ENCODE measurements at regions not wholly inside any gene's neighbourhood (a gene's known extent, or its start where the extent isn't known, plus 50 kb on each side); places are given as distances from the start of the nearest gene placed in this dataset.

DNA sequence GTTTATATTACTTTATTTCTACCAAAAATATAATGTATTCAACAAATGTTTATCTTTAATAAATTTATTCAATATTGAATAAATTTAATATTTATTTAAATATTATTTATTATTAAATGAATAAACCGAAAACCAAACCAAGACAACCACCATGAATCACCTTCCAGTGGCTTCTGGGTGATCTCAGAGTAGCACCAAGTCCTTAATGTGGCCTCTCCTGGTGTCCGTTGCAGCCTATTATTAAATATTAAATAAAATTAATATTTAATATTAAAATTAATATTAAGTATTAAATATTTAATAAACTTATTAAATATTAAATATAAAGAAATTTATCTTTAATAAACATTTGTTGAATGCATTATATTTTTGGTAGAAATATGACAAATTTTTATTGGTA is 143.3 kb upstream of the PLPP4 start:
- no peak for DNase-seq

DNA sequence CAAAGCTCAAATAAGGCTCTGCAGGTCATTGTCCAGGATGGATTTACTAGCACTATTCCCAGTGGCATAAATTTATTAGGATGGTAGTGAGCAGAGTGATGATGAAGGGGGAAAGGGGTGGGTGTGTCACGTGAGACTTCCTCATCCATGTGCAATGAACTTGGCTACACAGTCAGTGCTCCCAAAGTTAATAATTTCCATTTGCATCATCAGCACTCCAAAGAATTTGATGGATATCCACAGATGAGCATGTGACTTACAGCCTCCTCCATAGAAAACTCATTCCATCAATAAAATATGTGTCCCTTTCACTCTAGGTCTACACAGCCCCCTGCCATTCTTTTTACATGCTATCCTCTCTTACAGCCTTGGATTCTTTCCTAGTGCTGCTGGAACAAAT is 142.6 kb upstream of the PLPP4 start:
- DNase-seq, result no peak

- DNase-seq, result no peak
Measured at GRCh38 chr10:120318862-120319261, 138.2 kb upstream of the PLPP4 start.

DNA sequence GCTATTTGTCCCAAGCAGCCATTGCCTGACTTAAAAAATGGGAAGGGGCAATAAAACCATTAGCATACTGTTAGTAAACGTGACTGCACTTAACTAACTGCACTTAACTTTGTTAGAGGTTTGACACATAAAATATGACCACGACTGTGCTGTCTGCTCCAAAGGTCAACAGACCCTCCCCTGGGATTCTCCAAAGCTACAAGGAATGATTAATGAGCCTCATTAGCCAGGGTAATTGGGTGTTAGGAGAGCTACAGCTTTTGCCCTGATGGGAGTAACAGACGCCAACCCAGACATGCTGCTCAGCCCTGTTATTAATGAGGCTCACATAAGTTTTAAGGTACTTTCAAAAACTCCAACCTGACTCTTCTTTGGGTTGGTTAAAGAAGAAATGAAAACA is 129.4 kb upstream of the PLPP4 start:
- DNase-seq, result no peak

GRCh38 chr10:120328647-120329046 is 128.4 kb upstream of the PLPP4 start:
- DNase-seq, result no peak

GRCh38 chr10:120335553-120335952 is 121.5 kb upstream of the PLPP4 start:
- DNase-seq, result no peak

DNA sequence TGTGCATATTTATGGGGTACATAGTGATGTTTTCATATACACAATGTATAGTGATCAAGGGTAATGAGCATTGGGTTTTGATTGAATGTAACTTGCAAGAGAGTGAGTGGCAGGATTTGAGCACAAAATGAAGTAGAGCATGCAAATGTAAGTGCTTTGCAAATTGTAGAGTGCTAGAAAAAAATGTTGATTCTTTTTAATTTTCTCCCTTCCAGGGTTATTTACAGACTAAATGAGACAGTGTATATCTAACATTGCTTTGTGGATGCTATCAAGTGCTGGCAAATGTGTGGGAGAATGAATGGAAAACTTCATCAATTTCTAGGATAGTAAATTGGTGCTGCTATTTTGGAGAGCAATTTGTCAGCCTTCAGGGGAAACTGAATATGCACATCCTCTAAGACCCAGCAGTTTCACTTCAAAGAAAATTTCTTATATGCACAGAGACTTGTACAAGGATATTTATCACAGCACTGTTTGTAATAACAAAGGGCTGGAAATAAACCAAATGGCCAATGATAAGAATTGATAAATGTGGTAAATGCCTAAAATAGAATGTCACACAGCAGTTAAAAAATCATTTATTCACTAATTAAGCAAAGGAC is 120.6 kb upstream of the PLPP4 start:
- no peak for DNase-seq

GRCh38 chr10:120336911-120337540 is 120.0 kb upstream of the PLPP4 start:
- peak; percentile 16 for DNase-seq

GRCh38 chr10:120342115-120342714 is 114.8 kb upstream of the PLPP4 start:
- DNase-seq, result no peak

- DNase-seq, result no peak
Measured at GRCh38 chr10:120345186-120345585, 111.8 kb upstream of the PLPP4 start.

DNA sequence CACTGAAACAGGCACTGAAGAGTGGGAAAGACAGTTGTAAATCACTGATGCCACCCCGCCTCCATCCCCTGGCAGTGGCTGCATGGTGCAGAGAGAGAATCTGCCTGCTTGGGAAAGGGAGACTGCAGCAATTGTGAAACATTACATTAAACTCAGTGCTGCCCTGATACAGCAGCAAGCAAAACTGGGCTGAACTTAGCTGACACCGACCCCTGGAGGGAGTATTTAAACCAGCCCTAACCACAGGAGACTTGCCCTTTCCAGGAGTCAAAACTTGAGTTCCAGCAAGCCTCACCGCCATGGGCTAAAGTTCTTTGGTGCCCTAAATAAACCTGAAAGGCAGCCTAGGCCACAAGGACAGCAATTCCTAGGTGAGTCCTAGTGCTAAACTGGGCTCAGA is 109.4 kb upstream of the PLPP4 start:
- no peak for DNase-seq

DNA sequence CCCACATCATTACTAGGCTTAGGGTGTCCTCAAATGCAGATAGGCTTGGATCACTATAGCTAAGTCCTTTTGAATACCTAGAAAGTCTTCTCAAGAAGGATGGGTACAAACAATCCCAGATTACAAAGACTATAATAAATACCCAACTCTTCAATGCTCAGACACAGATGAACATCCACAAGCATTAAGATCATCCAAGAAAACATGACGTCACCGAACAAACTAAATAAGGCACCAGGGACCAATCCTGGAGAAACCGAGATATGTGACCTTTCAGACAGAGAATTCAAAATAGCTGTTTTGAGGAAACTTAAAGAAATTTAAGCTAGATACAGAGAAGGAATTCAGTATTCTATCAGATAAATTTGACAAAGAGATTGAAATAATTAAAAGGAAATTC is 108.0 kb upstream of the PLPP4 start:
- DNase-seq, result no peak

GRCh38 chr10:120355425-120355824 is 101.6 kb upstream of the PLPP4 start:
- DNase-seq, result no peak

GRCh38 chr10:120360571-120360970 is 96.5 kb upstream of the PLPP4 start:
- DNase-seq, result no peak

GRCh38 chr10:120365872-120366271 is 91.2 kb upstream of the PLPP4 start:
- no peak for DNase-seq

DNA sequence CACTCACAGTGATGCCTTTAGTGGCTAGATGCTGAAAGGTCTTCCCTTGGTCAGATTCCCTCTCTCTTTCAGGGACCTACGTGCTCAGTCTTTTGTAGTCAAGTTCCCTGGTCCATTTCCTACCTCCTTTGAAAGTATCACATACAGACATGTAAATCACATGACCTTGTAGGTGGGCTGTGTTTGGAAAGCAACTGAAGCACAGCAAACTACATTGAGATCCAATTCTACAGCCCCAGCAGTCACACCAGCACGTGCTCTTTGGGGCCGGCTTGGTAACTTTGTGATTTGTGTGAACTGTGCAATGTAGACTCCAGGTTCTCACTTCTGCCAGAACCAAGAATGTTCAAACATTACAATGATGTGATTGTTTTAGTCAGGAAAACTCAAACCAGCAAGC is 89.7 kb upstream of the PLPP4 start:
- DNase-seq, result no peak

GRCh38 chr10:120368338-120368737 is 88.7 kb upstream of the PLPP4 start:
- no peak for DNase-seq

DNA sequence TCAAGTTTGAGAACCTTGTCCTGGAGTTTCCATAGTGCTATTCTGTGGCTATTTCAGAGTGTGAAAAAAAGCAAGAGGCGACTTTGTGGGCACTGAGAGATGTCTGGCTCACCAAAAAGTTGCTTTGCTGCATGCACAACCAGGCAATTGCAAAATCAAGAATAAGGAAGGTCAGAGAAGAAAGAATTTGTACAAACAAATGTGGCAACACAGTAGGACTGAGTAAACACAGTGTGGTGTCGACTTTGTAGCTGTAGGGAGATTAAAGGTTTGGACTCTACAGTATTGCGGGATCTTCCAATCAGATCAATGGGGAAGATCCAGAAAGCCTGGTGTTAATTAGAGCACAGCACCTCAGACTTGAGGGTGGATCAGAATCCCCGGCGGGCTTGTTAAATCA is 88.1 kb upstream of the PLPP4 start:
- DNase-seq, result no peak

GRCh38 chr10:120369856-120370276 is 87.2 kb upstream of the PLPP4 start:
- no peak for DNase-seq

DNA sequence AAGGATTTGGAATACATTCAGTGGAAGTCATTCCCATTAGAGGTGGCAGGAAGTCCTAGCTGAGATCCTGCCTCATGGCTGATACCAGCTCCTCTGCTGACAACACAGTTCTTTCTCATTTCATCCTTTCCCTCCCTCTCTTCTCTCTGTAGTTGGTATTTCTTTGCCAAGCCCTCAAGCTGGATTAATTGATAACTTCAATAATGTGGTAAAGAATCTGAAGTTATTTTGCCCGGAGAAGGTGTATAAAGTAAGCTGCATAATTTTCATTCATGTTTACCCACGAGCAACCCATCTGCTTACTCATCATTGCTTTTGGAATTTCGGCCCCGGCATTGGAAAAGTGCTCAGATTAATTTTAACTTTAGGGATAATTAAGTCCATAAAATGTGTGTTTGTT is 85.2 kb upstream of the PLPP4 start:
- DNase-seq, result no peak

DNA sequence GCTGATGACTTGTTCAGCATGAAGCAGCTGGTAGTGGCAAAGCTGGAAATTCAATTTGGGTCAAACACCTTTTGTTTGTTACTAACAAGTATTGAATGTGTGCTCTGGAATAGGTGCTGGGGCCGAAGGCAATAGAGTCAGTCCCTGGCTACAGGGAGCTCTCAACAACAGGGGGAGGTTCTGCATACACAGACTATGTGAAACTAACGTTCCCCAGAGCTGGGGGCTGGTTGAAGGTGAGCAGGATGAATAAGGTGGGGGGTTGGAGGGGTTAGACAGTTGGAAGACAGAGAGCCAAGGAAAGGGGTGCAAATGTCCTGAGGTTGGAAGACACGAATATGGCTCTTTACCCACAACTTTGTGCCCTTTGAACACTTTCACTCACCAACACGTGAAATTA is 84.1 kb upstream of the PLPP4 start:
- no peak for DNase-seq

GRCh38 chr10:120375666-120376065 is 81.4 kb upstream of the PLPP4 start:
- no peak for DNase-seq

DNA sequence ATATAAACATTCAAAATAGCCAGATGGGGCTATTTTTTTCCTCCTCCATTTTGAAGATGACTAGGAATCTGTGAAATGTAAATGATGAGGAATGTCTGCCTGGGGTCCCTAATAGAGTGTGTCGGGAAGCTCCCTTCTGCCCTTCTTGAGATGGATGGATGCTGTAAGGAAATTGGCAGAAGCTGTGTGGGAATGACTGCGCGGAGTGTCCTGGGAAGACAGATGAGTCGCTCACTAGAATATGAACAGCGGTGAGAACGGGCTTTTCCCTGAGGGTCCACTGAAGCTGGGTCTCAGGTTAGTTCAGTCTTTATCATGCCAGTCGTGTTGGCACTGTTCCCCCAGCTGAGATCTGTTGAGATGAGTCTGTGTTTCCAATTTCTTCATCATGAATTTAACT is 75.1 kb upstream of the PLPP4 start:
- no peak for DNase-seq

GRCh38 chr10:120382360-120382759 is 74.7 kb upstream of the PLPP4 start:
- no peak for DNase-seq

DNA sequence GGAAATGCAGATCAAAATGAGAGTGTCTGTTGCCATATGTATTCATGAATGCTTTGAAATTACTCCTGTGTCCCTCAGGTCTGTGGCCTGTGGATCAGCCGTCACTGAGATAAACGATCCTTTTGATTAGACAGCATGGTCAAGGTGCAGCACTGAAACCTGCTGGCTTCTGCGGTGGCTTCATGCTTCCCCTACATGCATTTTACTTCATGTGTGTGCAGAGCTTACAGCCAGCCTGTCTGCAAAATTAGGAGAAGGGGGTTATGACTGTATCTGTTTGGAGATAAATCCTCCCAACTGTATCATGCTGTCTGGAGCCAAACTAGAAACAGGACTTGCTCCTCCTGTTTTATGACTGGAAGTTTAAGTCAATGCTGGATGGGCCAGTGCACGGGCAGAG is 71.0 kb upstream of the PLPP4 start:
- no peak for DNase-seq
